GM23248 (cell line): ENCODE measurements at regions not wholly inside any gene's neighbourhood (a gene's known extent, or its start where the extent isn't known, plus 50 kb on each side); places are given as distances from the start of the nearest gene placed in this dataset.

Experiments used
- EZH2 ChIP-seq: fragments of 200-600 bp; sonication (generic); IDR thresholded peaks from 2 replicates; pipeline ENCODE4 v1.6.1; 2018; ENCODE audit warnings: antibody characterized with exemption, mild to moderate bottlenecking; ENCODE audit not compliant: insufficient read depth, poor library complexity, severe bottlenecking
- EZH2phosphoT487 ChIP-seq: fragments of 200-600 bp; sonication (generic); IDR thresholded peaks from 2 replicates; pipeline ENCODE4 v1.6.1; 2018; ENCODE audit warnings: antibody characterized with exemption, moderate library complexity, mild to moderate bottlenecking, low read depth; ENCODE audit not compliant: insufficient read depth

DNA sequence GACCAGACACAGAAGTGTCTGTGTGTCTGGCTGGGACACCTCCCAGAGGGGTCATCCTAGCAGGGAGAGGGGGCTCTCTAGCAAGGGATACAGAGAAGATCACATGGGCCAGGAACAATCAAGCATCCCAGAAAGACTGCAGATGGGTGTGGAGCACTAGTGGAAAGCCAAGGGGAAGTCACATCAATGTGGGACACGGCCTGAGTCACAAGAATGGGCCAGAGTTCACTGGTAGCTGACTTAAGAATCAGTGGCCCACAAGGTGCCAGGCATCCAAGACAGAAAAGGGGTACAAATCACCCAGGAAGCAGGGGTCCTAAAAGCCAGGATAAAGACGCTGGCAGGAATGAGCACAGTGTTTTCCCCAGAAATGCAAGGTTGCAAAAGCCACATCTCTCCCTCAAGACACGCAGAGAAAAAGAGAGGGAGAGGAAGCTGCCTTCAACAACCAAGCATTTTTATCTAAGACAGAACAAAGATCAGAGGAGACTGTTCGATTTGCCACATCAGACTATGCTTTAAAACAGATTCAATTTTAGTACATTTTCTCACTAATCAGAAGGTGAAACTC is 113.6 kb upstream of the DST start:
- TF ChIP-seq EZH2 (no peak), EZH2phosphoT487 (no peak)
